ENCODE measurements at regions not wholly inside any gene's neighbourhood (a gene's known extent, or its start where the extent isn't known, plus 50 kb on each side); places are given as distances from the start of the nearest gene placed in this dataset.

DNA sequence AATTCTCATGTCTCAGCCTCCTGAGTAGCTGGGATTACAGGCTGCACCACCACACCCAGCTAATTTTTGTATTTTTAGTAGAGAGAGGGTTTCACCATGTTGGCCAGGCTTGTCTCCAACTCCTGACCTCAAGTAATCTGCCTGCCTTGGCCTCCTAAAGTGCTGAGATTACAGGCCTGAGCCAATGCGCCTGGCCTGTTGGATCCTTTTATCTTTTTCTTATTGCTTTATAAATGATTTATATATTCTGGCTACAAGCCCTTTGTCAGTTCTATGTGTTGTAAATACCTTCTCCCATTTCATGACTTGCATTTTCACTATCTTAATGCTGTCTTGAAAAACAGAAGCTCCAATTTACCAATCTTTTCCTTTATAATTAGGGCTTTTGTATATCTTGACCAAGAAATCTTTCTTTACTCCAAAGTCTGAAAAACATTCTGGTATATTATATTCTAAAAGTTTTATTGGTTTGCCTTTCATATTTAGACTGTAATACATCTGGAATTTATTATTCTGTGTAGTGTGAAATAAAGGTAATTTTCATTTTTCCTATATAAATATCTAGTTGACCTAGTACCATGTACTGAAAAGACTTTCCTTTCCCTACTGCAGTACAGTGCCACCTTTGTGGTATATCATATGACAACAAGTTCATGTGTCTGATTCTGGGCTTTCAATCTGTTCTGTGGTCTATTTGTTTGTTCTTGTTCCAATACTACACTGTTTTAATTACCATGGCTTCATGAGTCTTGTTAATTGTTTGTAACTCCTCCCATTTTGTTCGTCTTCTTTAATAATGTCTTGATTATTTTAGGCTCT is 52.9 kb upstream of the RNU6-1 start:
- Histone ChIP-seq H3K9me3 (ENCODE audit: insufficient read depth, low read depth, low read length) (no peaks in the 10 kb centered on the region; the same call in 1 of the 2 replicates), H3F3A (ENCODE audit: low read depth) (no peaks in the 10 kb centered on the region), H3K79me2 (ENCODE audit: insufficient read depth, low read length) (no peaks in the 10 kb centered on the region), H2AFZ (ENCODE audit: low read length) (no peak overlapping the region), H3K36me3 (ENCODE audit: insufficient read depth, low read length) (no peaks in the 10 kb centered on the region), H4K20me1 (ENCODE audit: insufficient read depth, low read length, poor library complexity, severe bottlenecking) (no peaks in the 10 kb centered on the region), H3K4me3 (ENCODE audit: low read length, poor library complexity, severe bottlenecking) (no peak overlapping the region), H3K4me2 (ENCODE audit: low read depth, low read length, poor library complexity, severe bottlenecking) (no peak overlapping the region), H3K9me2 (replicated peaks; ENCODE audit: low read depth, low read length) (no peaks in the 10 kb centered on the region), H3K4me1 (ENCODE audit: insufficient read depth, low read length, poor library complexity, severe bottlenecking) (no peaks in the 10 kb centered on the region), H3K9ac (ENCODE audit: low read depth, low read length, poor library complexity, severe bottlenecking) (no peak overlapping the region), H3K27me3 (ENCODE audit: insufficient read depth, low read length, poor library complexity, severe bottlenecking) (no peaks in the 10 kb centered on the region)
- TF ChIP-seq, protein P1, sequence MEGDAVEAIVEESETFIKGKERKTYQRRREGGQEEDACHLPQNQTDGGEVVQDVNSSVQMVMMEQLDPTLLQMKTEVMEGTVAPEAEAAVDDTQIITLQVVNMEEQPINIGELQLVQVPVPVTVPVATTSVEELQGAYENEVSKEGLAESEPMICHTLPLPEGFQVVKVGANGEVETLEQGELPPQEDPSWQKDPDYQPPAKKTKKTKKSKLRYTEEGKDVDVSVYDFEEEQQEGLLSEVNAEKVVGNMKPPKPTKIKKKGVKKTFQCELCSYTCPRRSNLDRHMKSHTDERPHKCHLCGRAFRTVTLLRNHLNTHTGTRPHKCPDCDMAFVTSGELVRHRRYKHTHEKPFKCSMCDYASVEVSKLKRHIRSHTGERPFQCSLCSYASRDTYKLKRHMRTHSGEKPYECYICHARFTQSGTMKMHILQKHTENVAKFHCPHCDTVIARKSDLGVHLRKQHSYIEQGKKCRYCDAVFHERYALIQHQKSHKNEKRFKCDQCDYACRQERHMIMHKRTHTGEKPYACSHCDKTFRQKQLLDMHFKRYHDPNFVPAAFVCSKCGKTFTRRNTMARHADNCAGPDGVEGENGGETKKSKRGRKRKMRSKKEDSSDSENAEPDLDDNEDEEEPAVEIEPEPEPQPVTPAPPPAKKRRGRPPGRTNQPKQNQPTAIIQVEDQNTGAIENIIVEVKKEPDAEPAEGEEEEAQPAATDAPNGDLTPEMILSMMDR (conservative IDR thresholded peaks at IDR 0.05; ENCODE audit: low read length): no peak
- no peak for TF ChIP-seq EZH2phosphoT487 (IDR thresholded peaks at IDR 0.05; ENCODE audit: borderline replicate concordance)

DNA sequence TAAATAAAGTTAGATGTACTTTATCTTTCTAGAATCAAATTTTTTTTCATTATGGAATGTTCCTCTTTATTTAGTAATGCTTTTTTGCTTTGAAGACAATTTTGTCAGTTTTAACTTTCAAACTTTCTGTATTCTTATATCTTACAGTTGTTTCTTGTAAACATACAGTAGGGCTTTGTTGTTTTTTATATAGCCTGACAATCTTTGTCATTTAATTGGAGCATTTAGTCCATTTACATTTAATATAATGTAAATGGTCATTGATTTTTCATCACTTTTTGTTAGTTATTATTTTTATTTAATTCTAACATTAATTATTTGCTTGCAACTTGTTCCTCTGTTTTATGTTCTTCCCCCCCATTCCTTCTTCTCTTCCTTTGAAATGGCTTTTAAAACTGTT is 55.4 kb upstream of the RNU6-1 start:
- no peaks in the 10 kb centered on the region for H3K4me1 ChIP-seq (ENCODE audit: insufficient read depth, low read length, poor library complexity, severe bottlenecking)
- no peaks in the 10 kb centered on the region for H3K36me3 ChIP-seq (ENCODE audit: insufficient read depth, low read length)
- H3K79me2 ChIP-seq (ENCODE audit: insufficient read depth, low read length): no peaks in the 10 kb centered on the region
- no peak overlapping the region for H2AFZ ChIP-seq (ENCODE audit: low read length)
- H3K27me3 ChIP-seq (ENCODE audit: insufficient read depth, low read length, poor library complexity, severe bottlenecking): no peaks in the 10 kb centered on the region
- H3K9me3 ChIP-seq (ENCODE audit: insufficient read depth, low read depth, low read length): no peaks in the 10 kb centered on the region; the same call in 1 of the 2 replicates
- no peaks in the 10 kb centered on the region for H3K9me2 ChIP-seq (replicated peaks; ENCODE audit: low read depth, low read length)
- TF ChIP-seq, protein P1 (conservative IDR thresholded peaks at IDR 0.05; ENCODE audit: low read length): no peak
- no peak for TF ChIP-seq EZH2phosphoT487 (IDR thresholded peaks at IDR 0.05; ENCODE audit: borderline replicate concordance)
- H3F3A ChIP-seq (ENCODE audit: low read depth): no peaks in the 10 kb centered on the region
- no peak overlapping the region for H3K4me2 ChIP-seq (ENCODE audit: low read depth, low read length, poor library complexity, severe bottlenecking)
- no peak overlapping the region for H3K9ac ChIP-seq (ENCODE audit: low read depth, low read length, poor library complexity, severe bottlenecking)
- no peak overlapping the region for H3K4me3 ChIP-seq (ENCODE audit: low read length, poor library complexity, severe bottlenecking)
- H4K20me1 ChIP-seq (ENCODE audit: insufficient read depth, low read length, poor library complexity, severe bottlenecking): no peaks in the 10 kb centered on the region

DNA sequence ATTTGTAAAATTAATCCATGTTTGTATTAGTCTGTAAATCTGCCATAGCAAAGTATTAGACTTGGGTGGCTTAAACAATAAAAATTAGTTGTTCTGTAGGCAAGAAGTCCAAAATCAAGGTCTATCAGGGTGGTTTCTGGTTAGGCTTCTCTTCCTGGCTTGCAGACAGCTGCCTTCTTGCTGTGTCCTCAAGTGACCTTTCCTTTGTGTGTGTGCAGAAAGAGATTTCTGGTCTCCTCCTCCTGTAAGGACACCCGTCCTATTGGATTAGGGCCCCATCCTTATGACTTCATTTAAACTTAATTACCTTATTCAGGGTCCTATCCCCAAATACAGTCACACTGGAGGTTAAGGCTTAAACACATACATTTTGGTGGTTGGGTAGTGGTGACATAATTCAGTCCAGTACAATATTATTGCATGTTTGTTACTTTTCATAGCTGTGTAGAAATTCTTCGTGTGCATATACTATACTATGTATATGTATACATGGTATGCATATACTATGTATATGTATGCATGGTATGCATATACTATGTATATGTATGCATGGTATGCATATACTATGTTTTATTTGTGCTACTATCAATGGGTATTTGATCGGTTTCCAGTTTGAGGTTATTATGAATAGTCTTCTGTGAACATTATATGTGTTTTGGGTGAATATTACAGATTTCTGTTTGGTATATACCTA is 57.9 kb upstream of the RNU6-1 start:
- Histone ChIP-seq H3K9me2 (replicated peaks; ENCODE audit: low read depth, low read length) (no peaks in the 10 kb centered on the region), H3K27me3 (ENCODE audit: insufficient read depth, low read length, poor library complexity, severe bottlenecking) (no peaks in the 10 kb centered on the region), H3K9me3 (ENCODE audit: insufficient read depth, low read depth, low read length) (no peaks in the 10 kb centered on the region; the same call in 1 of the 2 replicates), H4K20me1 (ENCODE audit: insufficient read depth, low read length, poor library complexity, severe bottlenecking) (no peaks in the 10 kb centered on the region), H3F3A (ENCODE audit: low read depth) (no peaks in the 10 kb centered on the region), H2AFZ (ENCODE audit: low read length) (no peak overlapping the region), H3K79me2 (ENCODE audit: insufficient read depth, low read length) (no peaks in the 10 kb centered on the region), H3K9ac (ENCODE audit: low read depth, low read length, poor library complexity, severe bottlenecking) (no peak overlapping the region), H3K4me2 (ENCODE audit: low read depth, low read length, poor library complexity, severe bottlenecking) (no peak overlapping the region), H3K36me3 (ENCODE audit: insufficient read depth, low read length) (no peaks in the 10 kb centered on the region), H3K4me3 (ENCODE audit: low read length, poor library complexity, severe bottlenecking) (no peak overlapping the region), H3K4me1 (ENCODE audit: insufficient read depth, low read length, poor library complexity, severe bottlenecking) (no peaks in the 10 kb centered on the region)
- no peak for TF ChIP-seq EZH2phosphoT487 (IDR thresholded peaks at IDR 0.05; ENCODE audit: borderline replicate concordance)
- TF ChIP-seq, protein P1 (conservative IDR thresholded peaks at IDR 0.05; ENCODE audit: low read length): no peak

All from Loucy (cell line).